SK-N-SH (cell line): ENCODE measurements at regions not wholly inside any gene's neighbourhood (a gene's known extent, or its start where the extent isn't known, plus 50 kb on each side); places are given as distances from the start of the nearest gene placed in this dataset.

Source experiments
- CTCF ChIA-PET: fragments of 300-600, 350-600 bp; formaldehyde crosslinking; extraction: SDS; loops from one replicate; lab custom pipeline; 2021; lab: Yijun Ruan, JAX
- POLR2A ChIA-PET: fragments of 350-600 bp; sonication (Branson Sonifier 250); formaldehyde crosslinking; extraction: SDS; loops from one replicate; lab custom pipeline; 2020; ENCODE audit warnings: antibody characterized with exemption, inconsistent platforms; lab: Yijun Ruan, JAX
- DNase-seq: peaks from one replicate; pipeline ENCODE4 v3.0.0; 2012
- H2AFZ ChIP-seq: fragments of 200-600 bp; sonication (generic); 2 replicates; pipeline ENCODE4 v1.8.1; 2016; ENCODE audit warnings: antibody characterized with exemption, mild to moderate bottlenecking, low read depth
- H3F3A ChIP-seq: fragments of 200-600 bp; sonication (generic); replicated peaks from 2 replicates; pipeline ENCODE3; 2016; ENCODE audit warnings: antibody characterized with exemption, mild to moderate bottlenecking; ENCODE audit not compliant: insufficient read depth
- H3K27ac ChIP-seq, 2 experiments: fragments of 200-500 bp in 1 of 2; fragments of 200-600 bp in 1 of 2; sonication (Bioruptor generic) in 1 of 2; sonication (generic), shearing (Covaris generic) in 1 of 2; 2 replicates each; pipeline versions ENCODE4 v1.5.1 to v1.6.1; 2014 to 2016; ENCODE audit warnings: low read depth in 2 of 2, inconsistent platforms in 1 of 2, low read length in 1 of 2, mild to moderate bottlenecking in 1 of 2, mixed read lengths in 1 of 2
- H3K27me3 ChIP-seq: fragments of 200-600 bp; sonication (generic), shearing (Covaris generic); 2 replicates; pipeline ENCODE4 v1.6.1; 2016; ENCODE audit warnings: mixed run types; ENCODE audit not compliant: insufficient read depth
- H3K36me3 ChIP-seq, 2 experiments: fragments of 200-500 bp in 1 of 2; fragments of 200-600 bp in 1 of 2; sonication (Bioruptor generic) in 1 of 2; sonication (generic) in 1 of 2; replicated peaks in 1 of 2; 2 replicates each; pipeline versions ENCODE3 to v1.5.1; 2014 to 2016; ENCODE audit warnings: low read length in 1 of 2, mild to moderate bottlenecking in 1 of 2; ENCODE audit not compliant: insufficient read depth in 2 of 2, control insufficient read depth in 1 of 2
- H3K4me1 ChIP-seq, 2 experiments: fragments of 200-500 bp in 1 of 2; fragments of 200-600 bp in 1 of 2; sonication (Bioruptor generic) in 1 of 2; sonication (generic), shearing (Covaris generic) in 1 of 2; 2 replicates each; pipeline versions ENCODE4 v1.5.1 to v1.6.1; 2014 to 2016; ENCODE audit warnings: low read depth in 1 of 2, low read length in 1 of 2, mixed run types in 1 of 2; ENCODE audit not compliant: insufficient read depth in 2 of 2, control insufficient read depth in 1 of 2
- H3K4me2 ChIP-seq: fragments of 200-600 bp; sonication (generic), shearing (Covaris generic); 2 replicates; pipeline ENCODE4 v1.6.1; 2017; ENCODE audit warnings: mixed run types
- H3K4me3 ChIP-seq, 2 experiments: fragments of 200-500 bp in 1 of 2; fragments of 200-600 bp in 1 of 2; sonication (Bioruptor generic) in 1 of 2; sonication (generic), shearing (Covaris generic) in 1 of 2; 2 replicates each; pipeline versions ENCODE4 v1.5.1 to v1.8.1; 2014 to 2016; ENCODE audit warnings: low read depth in 2 of 2, inconsistent platforms in 1 of 2, low read length in 1 of 2, mild to moderate bottlenecking in 1 of 2, mixed read lengths in 1 of 2, moderate library complexity in 1 of 2
- H3K79me2 ChIP-seq: fragments of 200-600 bp; sonication (generic); 2 replicates; pipeline ENCODE4 v1.8.1; 2017; ENCODE audit warnings: mild to moderate bottlenecking; ENCODE audit not compliant: insufficient read depth
- H3K9ac ChIP-seq: fragments of 200-600 bp; sonication (generic); 2 replicates; pipeline ENCODE4 v1.6.1; 2017; ENCODE audit warnings: mixed run types
- H3K9me2 ChIP-seq: fragments of 200-600 bp; sonication (generic); 2 replicates; pipeline ENCODE4 v1.6.1; 2017; ENCODE audit warnings: mixed run types
- H3K9me3 ChIP-seq: fragments of 200-600 bp; sonication (generic); 2 replicates; pipeline ENCODE4 v1.6.1; 2017; ENCODE audit warnings: mixed run types, mild to moderate bottlenecking, moderate library complexity
- H4K20me1 ChIP-seq: fragments of 200-600 bp; sonication (generic); 2 replicates; pipeline ENCODE4 v1.6.1; 2017; ENCODE audit warnings: mild to moderate bottlenecking, mixed run types; ENCODE audit not compliant: insufficient read depth
- CTCF ChIP-seq: fragments of 200-600 bp; sonication (generic); IDR thresholded peaks from 2 replicates; pipeline ENCODE4 v1.6.1; 2017; ENCODE audit warnings: antibody characterized with exemption, mild to moderate bottlenecking, moderate library complexity
- ELF1 ChIP-seq: IDR thresholded peaks from 2 replicates; pipeline ENCODE4 v1.4.0; 2012
- FOSL2 ChIP-seq: IDR thresholded peaks from 2 replicates; pipeline ENCODE4 v1.4.0; 2012; ENCODE audit warnings: low read depth, mild to moderate bottlenecking, moderate library complexity, borderline replicate concordance
- GABPA ChIP-seq: IDR thresholded peaks from 2 replicates; pipeline ENCODE4 v1.4.0; 2012; ENCODE audit warnings: low read depth, mild to moderate bottlenecking
- GATA2 ChIP-seq: sonication (generic); formaldehyde crosslinking; IDR thresholded peaks from 2 replicates; pipeline ENCODE4 v1.5.0; 2020; ENCODE audit warnings: mild to moderate bottlenecking, missing genetic modification reagents
- JUND ChIP-seq: IDR thresholded peaks from 2 replicates; pipeline ENCODE4 v1.4.0; 2012
- RXRA ChIP-seq: IDR thresholded peaks from 2 replicates; pipeline ENCODE4 v1.4.0; 2012; ENCODE audit warnings: low read depth, mild to moderate bottlenecking, borderline replicate concordance
- SIN3A ChIP-seq: IDR thresholded peaks from 2 replicates; pipeline ENCODE4 v1.6.1; 2012; ENCODE audit warnings: low read depth, mild to moderate bottlenecking, low read length, moderate library complexity, borderline replicate concordance
- TAF1 ChIP-seq: IDR thresholded peaks from 2 replicates; pipeline ENCODE4 v1.6.1; 2012; ENCODE audit warnings: low read depth, mild to moderate bottlenecking, low read length, moderate library complexity, borderline replicate concordance
- TCF12 ChIP-seq: IDR thresholded peaks from 2 replicates; pipeline ENCODE4 v1.4.0; 2012
- TEAD4 ChIP-seq: IDR thresholded peaks from 2 replicates; pipeline ENCODE4 v1.4.0; 2012; ENCODE audit warnings: mild to moderate bottlenecking, borderline replicate concordance; ENCODE audit not compliant: insufficient read depth
- ZBTB33 ChIP-seq: IDR thresholded peaks from 2 replicates; pipeline ENCODE4 v1.4.0; 2012; ENCODE audit warnings: low read depth, borderline replicate concordance
- WGBS: methylation state at CpG from one replicate; pipeline ENCODE4 v1.1.6; 2017; ENCODE audit warnings: low lambda C conversion rate; 5-methylcytosine and 5-hydroxymethylcytosine counted together

GRCh38 chr18:28682912-28683311 lies 506.0 kb upstream of the CDH2 start:
- peaks cover 0 to 3% of the 10 kb centered on the region in 2 experiments; a peak in 1 of 4 replicates for H3K4me1 ChIP-seq
- no peak overlapping the region for H2AFZ ChIP-seq
- ChIA-PET CTCF (no interaction called here), POLR2A (no interaction called here)
- no peaks in the 10 kb centered on the region for H4K20me1 ChIP-seq
- no peaks in the 10 kb centered on the region for H3F3A ChIP-seq
- H3K27ac ChIP-seq: no peak overlapping the region
- no peaks in the 10 kb centered on the region for H3K9me2 ChIP-seq
- no peak overlapping the region for H3K4me2 ChIP-seq
- H3K36me3 ChIP-seq: no peaks in the 10 kb centered on the region
- H3K27me3 ChIP-seq: no peaks in the 10 kb centered on the region
- H3K4me3 ChIP-seq: no peak overlapping the region
- H3K79me2 ChIP-seq: no peaks in the 10 kb centered on the region
- no peak overlapping the region for H3K9ac ChIP-seq
- no peak for TF ChIP-seq ZBTB33
- TF ChIP-seq JUND: no peak
- TF ChIP-seq SIN3A: no peak
- TF ChIP-seq GATA2: no peak
- no peak for TF ChIP-seq CTCF
- no peak for TF ChIP-seq FOSL2
- TF ChIP-seq ELF1: no peak
- TF ChIP-seq TEAD4: no peak
- TF ChIP-seq GABPA: no peak
- no peak for TF ChIP-seq RXRA
- no peak for DNase-seq
- no peaks in the 10 kb centered on the region for H3K9me3 ChIP-seq

GRCh38 chr18:28669165-28669564 lies 492.2 kb upstream of the CDH2 start:
- no peaks in the 10 kb centered on the region for H3K9me2 ChIP-seq
- H3K36me3 ChIP-seq: no peaks in the 10 kb centered on the region
- no peak overlapping the region for H2AFZ ChIP-seq
- DNase-seq: no peak
- H3K79me2 ChIP-seq: no peaks in the 10 kb centered on the region; the same call in 1 of the 2 replicates
- H3K27ac ChIP-seq: no peak overlapping the region
- H4K20me1 ChIP-seq: no peaks in the 10 kb centered on the region
- peaks cover 0 to 3% of the 10 kb centered on the region in 2 experiments; a peak in 2 of 4 replicates for H3K4me1 ChIP-seq
- H3K4me3 ChIP-seq: no peak overlapping the region
- H3K4me2 ChIP-seq: no peak overlapping the region
- H3K9ac ChIP-seq: no peak overlapping the region
- H3F3A ChIP-seq: no peaks in the 10 kb centered on the region
- 89% methylated on average over 1 of the region's 1 CpG for WGBS
- no peaks in the 10 kb centered on the region for H3K27me3 ChIP-seq
- no peaks in the 10 kb centered on the region for H3K9me3 ChIP-seq
- TF ChIP-seq TCF12 (peak; percentile 24; the same call in 1 of the 2 replicates), TAF1 (no peak)
- CTCF ChIA-PET: interaction anchor here (1.0 kb wide), 1 partner anchor 13 kb away, joined by 3 read pairs; no protein-coding TSS in a partner anchor
- POLR2A ChIA-PET: no interaction called here
